ENCODE measurements at regions not wholly inside any gene's neighbourhood (a gene's known extent, or its start where the extent isn't known, plus 50 kb on each side); places are given as distances from the start of the nearest gene placed in this dataset.

- DNase-seq (ENCODE audit: low read depth), result no peak
Measured at GRCh38 chr3:30356866-30357753, 249.3 kb upstream of the TGFBR2 start.

DNA sequence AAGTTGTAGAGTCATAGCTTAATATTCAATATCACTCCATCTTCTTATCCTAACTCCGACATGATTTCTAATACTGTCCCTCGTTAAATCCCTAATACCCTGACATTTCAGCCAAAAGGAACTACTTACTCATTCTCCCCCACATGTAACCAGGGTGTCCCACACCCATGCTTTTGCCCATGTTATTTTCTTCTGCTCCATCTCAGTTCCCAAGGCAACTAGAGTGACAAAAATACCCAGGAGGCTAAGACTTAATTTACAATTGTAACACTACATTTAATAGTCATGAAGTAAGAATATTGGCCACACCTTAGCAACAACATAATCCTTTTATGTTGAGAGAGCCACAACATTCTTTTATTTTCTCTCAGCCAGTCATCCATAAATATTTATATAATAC lies 248.5 kb upstream of the TGFBR2 start:
- DNase-seq (ENCODE audit: low read depth), result no peak

- DNase-seq (ENCODE audit: low read depth), result no peak
Measured at GRCh38 chr3:30358871-30359270, 247.5 kb upstream of the TGFBR2 start.

GRCh38 chr3:30368978-30369377 lies 237.4 kb upstream of the TGFBR2 start:
- no peak for DNase-seq (ENCODE audit: low read depth)

- DNase-seq (ENCODE audit: low read depth), result no peak
Measured at GRCh38 chr3:30370681-30371271, 235.6 kb upstream of the TGFBR2 start.

DNA sequence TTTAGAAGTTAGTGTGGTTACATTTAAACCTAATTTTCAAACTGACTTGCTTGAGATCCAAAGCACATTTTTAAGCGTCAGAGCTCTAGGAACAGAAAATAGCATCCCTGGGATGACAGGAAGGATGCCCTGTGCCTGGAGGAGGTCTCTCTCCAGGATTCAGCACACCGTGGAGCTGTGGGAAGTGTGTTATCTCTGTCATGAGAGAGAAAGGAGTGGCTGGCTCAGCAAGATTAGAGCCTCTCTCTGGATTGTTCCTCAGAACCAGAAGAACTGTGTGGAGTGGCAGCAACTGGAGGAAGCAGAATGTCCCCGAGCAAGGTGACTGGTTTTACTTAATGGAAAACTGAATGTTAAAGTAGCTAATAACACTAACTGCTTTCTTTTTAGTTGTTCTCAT lies 233.6 kb upstream of the TGFBR2 start:
- no peak for DNase-seq (ENCODE audit: low read depth)

DNA sequence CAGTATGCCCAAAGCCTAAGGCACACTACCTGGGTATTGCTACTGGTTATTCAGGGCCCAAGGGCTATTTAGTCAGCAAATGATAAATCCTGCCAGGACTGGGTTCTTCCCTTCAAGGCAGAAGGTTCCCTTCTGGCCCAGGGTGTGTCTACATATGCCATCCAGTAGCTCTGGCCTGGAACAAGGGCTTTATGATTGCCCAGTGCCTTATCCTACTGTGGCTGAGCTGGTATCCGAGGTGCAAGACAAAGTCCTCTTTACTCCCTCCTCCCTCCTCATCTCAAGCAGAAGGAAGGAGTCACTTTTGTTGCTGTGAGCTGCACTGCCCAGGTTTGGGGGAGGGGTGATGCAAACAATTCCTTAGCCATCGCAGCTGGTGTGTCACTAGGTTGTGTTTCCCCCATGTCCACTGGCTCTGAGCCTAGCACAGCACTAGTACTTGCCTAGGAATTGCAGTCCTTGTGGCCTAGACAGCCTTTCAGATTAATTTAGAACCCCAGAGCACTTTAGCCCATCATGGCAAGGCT lies 221.8 kb upstream of the TGFBR2 start:
- DNase-seq (ENCODE audit: low read depth), result no peak

GRCh38 chr3:30393079-30393478 lies 213.3 kb upstream of the TGFBR2 start:
- DNase-seq (ENCODE audit: low read depth), result no peak

DNA sequence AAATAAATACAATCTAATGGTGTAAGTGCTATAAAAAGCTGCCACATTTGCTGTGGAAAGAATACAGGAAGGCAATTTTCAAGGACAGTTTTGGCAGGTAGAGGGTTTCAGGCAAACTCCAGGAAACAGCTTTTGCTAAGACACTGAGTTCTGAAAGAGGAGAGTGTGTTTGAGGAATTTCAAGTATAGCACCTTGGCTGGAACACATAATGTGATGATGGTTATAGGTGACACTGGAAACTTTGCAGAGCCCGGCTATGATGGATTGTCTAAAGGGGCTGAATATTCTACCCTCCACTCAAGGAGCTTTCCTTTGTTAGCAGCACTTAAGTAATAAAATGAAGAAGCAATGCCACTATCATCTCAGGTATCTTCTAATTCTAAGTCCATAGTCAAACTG lies 209.4 kb upstream of the TGFBR2 start:
- DNase-seq (ENCODE audit: low read depth), result no peak

DNA sequence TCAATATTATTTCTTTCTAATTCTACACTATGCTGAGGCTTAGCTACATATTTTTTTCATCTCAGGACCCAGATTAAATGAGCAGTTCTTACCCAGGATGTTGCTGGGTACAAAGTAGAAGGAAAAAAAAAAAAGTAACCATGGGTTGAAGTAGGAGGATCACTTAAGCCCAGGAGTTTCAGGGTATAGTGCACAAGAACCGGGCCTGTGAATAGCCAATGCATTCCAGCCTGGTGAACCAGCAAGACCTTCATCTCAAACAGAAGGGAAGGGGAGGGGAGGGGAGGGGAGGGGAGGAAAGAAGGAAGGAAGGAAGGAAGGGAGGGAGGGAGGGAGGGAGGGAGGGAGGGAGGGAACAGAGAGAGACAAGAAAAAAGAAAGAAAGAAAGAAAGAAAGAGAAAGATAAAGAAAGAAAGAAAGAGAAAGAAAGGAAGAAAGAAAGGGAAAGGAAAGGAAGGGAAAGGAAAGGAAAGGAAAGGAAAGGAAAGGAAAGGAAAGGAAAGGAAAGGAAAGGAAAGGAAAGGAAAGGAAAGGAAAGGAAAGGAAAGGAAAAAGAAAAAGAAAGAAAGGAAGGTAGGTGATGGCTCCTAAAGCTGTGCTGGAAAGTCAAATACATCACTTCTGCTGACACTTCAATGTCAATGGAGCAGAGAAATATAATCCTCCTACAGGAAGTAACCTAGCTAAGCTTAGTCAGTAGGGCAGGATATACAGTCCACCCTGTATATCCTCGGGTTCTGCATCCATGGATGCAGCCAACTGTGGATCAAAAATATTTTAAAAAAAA lies 206.8 kb upstream of the TGFBR2 start:
- DNase-seq (ENCODE audit: low read depth), result no peak

- no peak for DNase-seq (ENCODE audit: low read depth)
Measured at GRCh38 chr3:30400926-30401325, 205.5 kb upstream of the TGFBR2 start.

DNA sequence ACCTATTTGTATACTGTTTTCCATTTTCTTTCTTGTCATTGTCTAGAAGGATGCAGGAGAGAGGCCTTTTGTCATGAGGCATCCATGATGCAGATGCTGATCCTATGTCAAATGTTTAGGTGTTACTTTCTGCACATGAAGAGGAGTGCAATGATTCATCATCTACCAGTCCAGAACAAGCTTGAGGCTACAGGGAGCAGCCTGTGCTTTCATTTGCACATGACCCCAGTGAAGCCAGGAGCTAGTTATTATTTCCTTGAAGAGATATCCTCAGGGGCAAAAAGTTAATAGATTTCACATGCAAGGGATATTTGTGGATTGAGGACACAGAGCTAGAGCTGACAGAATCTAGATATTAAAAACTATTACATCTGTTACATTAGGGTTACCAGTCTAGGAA lies 204.4 kb upstream of the TGFBR2 start:
- no peak for DNase-seq (ENCODE audit: low read depth)

DNA sequence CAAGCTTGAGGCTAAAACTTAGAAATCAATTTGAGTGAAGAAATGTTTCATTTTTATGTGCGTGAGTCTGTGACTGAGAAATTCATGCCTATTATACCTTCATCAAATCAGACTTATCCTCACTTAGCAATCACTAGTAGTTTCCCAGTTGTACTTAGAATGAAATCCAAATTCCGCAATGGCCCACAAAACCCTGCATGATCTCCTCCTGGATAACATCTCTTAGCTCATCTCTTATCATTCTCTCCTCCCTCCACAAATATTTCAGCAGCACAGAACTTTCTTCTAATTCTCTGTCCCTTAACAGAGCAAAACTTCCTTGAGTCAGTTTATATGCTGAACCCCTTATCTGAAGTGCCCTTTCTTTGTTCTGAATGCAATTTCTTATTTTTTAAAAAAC lies 198.8 kb upstream of the TGFBR2 start:
- no peak for DNase-seq (ENCODE audit: low read depth)

DNA sequence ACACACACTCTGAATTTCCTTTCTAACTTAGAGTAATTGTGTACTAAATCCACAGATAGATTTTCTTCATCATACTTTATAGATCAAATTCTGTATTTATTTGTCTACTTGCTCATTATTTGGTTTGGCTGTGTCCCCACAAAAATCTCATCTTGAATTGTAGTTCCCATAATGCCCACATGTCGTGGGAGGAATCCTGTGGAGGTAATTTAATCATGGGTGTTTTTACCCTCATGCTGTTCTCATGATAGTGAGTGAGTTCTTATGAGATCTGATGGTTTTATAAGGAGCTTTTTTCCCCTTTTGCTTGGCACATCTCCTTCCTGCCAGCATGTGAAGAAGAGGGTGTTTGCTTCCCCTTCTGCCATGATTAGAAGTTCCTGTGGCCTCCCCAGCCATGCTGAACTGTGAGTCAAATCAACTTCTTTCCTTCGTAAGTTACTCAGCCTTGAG lies 198.3 kb upstream of the TGFBR2 start:
- DNase-seq (ENCODE audit: low read depth), result no peak

DNA sequence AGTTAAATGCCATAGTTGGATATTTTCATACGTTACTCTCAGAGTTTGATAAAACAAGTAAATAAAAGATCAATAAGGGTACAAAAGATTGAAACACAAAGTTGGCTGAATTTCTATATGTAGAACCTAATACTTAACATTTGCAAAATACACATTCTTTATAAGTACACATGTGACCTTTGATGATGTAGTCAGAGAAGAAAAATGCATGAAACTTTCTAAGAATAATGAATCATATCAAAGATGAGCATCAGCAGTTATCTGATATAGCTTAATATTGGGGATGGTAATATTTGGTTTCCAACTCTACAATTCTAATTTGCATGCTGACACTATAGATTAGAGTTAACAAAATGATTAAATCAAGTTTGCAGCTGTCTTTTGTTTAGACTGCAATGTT lies 188.0 kb upstream of the TGFBR2 start:
- no peak for DNase-seq (ENCODE audit: low read depth)

GRCh38 chr3:30421266-30421665 lies 185.1 kb upstream of the TGFBR2 start:
- no peak for DNase-seq (ENCODE audit: low read depth)

DNA sequence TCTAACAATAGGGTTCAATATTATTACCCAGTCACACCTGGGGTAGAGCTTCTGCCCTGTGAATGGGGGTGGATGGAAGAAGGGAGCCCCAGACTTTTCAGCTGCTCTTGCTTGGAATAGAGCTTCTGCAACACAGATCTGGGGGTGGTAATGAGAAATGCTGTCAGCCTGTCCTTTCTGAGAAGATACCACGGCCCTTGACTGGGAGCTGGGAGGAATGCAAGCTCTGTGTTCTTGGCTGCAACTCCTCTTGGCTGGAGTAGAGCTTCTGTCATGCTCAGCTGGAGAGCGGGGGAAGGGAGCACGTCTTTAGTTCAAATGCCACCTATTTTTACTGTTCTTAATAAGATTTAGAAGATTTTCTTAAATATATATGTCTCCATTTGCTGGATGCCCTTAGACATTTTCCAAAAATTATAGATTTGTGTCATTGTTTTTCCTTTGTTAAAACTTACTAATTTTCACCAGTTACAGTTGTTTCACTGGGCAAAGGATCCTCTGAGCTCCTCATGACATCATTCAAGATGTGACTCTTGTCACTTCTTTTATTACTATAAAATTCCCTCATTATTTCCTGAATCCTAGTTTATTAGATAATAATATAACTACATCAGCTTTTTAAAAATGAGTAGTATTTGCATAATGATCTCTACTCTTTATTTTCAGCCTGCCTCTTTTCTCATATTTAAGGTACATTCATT lies 180.0 kb upstream of the TGFBR2 start:
- DNase-seq (ENCODE audit: low read depth), result no peak

GRCh38 chr3:30428251-30428650 lies 178.2 kb upstream of the TGFBR2 start:
- no peak for DNase-seq (ENCODE audit: low read depth)

GRCh38 chr3:30435861-30436331 lies 170.5 kb upstream of the TGFBR2 start:
- DNase-seq (ENCODE audit: low read depth), result no peak

DNA sequence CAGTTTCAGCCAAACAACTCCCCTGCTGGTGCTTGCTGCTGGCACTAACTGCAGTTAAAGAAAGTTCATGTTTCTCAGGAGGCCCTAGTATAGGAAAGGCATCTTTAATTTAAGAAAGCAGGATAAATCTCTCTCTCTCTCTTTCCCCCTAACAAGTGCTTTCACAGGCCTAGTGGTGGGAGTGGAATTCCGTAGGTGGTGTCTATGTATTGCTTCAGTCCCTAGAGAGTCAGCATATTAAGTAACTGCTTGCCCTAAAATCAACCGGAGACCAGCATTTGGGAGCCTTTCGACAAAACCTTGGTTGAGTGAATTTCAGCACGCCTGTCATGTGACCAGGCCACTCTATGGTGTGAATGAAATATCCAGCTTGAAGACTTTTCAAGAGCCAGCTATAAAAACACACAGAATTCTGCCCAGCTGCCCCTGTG lies 169.2 kb upstream of the TGFBR2 start:
- DNase-seq (ENCODE audit: low read depth), result no peak

- no peak for DNase-seq (ENCODE audit: low read depth)
Measured at GRCh38 chr3:30438126-30438525, 168.3 kb upstream of the TGFBR2 start.

Data from activated T-helper 9 cell treated with anti-CD3 and anti-CD28 coated beads, Interleukin-2, amount 50 U/mL, for 16 hours (primary cell).